Breast epithelium (tissue), 4 donors: ENCODE measurements at regions not wholly inside any gene's neighbourhood (a gene's known extent, or its start where the extent isn't known, plus 50 kb on each side); places are given as distances from the start of the nearest gene placed in this dataset.

ENCODE experiments used
- DNase-seq, 2 donors: peaks; one replicate each; pipeline ENCODE4 v3.0.0-alpha.2; 2019; ENCODE audit warnings: low spot score in 2 of 2
- H3K27ac ChIP-seq, 2 donors: fragments of 200-600 bp; sonication (generic) in 1 of 2; one replicate each; pipeline ENCODE4 v1.5.1; 2016 to 2019; ENCODE audit warnings: mild to moderate bottlenecking in 1 of 2
- H3K27me3 ChIP-seq, 2 donors: fragments of 200-600 bp; sonication (generic) in 1 of 2; one replicate each; pipeline versions ENCODE4 v1.5.1 to v1.6.0; 2017 to 2019; ENCODE audit warnings: control low read depth in 1 of 2, mild to moderate bottlenecking in 1 of 2
- H3K36me3 ChIP-seq: fragments of 200-600 bp; one replicate; pipeline ENCODE4 v1.5.1; 2019
- H3K4me1 ChIP-seq, 2 donors: fragments of 200-600 bp; sonication (generic); one replicate each; pipeline ENCODE4 v1.5.1; 2016 to 2019; ENCODE audit warnings: control low read depth in 1 of 2
- H3K4me3 ChIP-seq, 3 donors: fragments of 200-600 bp; sonication (generic); 1 replicate in 2 of 3; 2 replicates in 1 of 3; pipeline ENCODE4 v1.5.1; 2016 to 2019; ENCODE audit warnings: mild to moderate bottlenecking in 3 of 3, moderate library complexity in 2 of 3
- H3K9me3 ChIP-seq, 2 donors: fragments of 200-600 bp; sonication (generic) in 1 of 2; one replicate each; pipeline ENCODE4 v1.5.1; 2016 to 2019; ENCODE audit warnings: control low read depth in 1 of 2
- POLR2A ChIP-seq: fragments of 450-650 bp; IDR thresholded peaks from one replicate; pipeline ENCODE4 v1.6.1; 2016; ENCODE audit warnings: antibody characterized with exemption, mild to moderate bottlenecking, moderate library complexity
- POLR2AphosphoS5 ChIP-seq, 3 donors: sonication (generic); formaldehyde crosslinking; IDR thresholded peaks; one replicate each; pipeline ENCODE4 v1.6.1; 2017; ENCODE audit warnings: antibody characterized with exemption in 3 of 3
- intact Hi-C: fragments of 100-400 bp; cut with DNase I; formaldehyde crosslinking; loops from one replicate; pipeline ENCODE4 v1.15.1; 2023; ENCODE audit warnings: low total_unique reads
- TF ChIP-seq, protein P1 (sequence below), 3 donors: fragments of 450-650 bp; IDR thresholded peaks; one replicate each; pipeline ENCODE4 v1.5.1; 2016 to 2017; ENCODE audit warnings: antibody characterized with exemption in 3 of 3, mild to moderate bottlenecking in 3 of 3, moderate library complexity in 3 of 3

- peaks cover 0 to 12% of the 10 kb centered on the region in 2 donors for H3K9me3 ChIP-seq
- H3K4me3 ChIP-seq: no peak overlapping the region
- TF ChIP-seq, protein P1, sequence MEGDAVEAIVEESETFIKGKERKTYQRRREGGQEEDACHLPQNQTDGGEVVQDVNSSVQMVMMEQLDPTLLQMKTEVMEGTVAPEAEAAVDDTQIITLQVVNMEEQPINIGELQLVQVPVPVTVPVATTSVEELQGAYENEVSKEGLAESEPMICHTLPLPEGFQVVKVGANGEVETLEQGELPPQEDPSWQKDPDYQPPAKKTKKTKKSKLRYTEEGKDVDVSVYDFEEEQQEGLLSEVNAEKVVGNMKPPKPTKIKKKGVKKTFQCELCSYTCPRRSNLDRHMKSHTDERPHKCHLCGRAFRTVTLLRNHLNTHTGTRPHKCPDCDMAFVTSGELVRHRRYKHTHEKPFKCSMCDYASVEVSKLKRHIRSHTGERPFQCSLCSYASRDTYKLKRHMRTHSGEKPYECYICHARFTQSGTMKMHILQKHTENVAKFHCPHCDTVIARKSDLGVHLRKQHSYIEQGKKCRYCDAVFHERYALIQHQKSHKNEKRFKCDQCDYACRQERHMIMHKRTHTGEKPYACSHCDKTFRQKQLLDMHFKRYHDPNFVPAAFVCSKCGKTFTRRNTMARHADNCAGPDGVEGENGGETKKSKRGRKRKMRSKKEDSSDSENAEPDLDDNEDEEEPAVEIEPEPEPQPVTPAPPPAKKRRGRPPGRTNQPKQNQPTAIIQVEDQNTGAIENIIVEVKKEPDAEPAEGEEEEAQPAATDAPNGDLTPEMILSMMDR (IDR thresholded peaks at IDR 0.05): no peak
- no peak for TF ChIP-seq POLR2A
- TF ChIP-seq POLR2AphosphoS5 (IDR thresholded peaks at IDR 0.05): no peak
- intact Hi-C loops: no loop called here
- no peaks in the 10 kb centered on the region for H3K36me3 ChIP-seq
- no peaks in the 10 kb centered on the region for H3K4me1 ChIP-seq
- no peaks in the 10 kb centered on the region for H3K27me3 ChIP-seq
- no peak for DNase-seq
- no peak overlapping the region for H3K27ac ChIP-seq
Observed at GRCh38 chr7:42774436-42774835, 137.4 kb downstream of the C7orf25 start.

DNA sequence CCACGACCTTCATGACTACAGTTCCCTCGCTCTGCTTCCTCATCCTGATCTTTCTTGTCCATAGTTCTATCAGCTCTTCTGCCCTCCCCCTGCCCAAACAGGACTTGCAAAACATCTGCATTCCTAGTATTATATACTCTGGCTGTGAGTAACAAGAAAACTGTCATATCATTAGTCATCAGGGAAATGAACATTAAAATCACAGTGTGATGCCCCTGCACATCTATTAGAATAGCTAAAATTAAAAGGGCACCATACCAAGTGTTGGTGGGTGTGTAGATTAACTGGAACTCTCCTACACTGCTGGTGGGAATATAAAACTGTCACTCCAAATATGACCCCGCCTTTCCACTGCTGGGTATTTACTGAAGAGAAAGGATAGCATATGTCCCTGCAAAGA, 141.8 kb downstream of the C7orf25 start:
- intact Hi-C loops: no loop called here
- no peaks in the 10 kb centered on the region for H3K36me3 ChIP-seq
- TF ChIP-seq, protein P1 (IDR thresholded peaks at IDR 0.05): no peak

DNA sequence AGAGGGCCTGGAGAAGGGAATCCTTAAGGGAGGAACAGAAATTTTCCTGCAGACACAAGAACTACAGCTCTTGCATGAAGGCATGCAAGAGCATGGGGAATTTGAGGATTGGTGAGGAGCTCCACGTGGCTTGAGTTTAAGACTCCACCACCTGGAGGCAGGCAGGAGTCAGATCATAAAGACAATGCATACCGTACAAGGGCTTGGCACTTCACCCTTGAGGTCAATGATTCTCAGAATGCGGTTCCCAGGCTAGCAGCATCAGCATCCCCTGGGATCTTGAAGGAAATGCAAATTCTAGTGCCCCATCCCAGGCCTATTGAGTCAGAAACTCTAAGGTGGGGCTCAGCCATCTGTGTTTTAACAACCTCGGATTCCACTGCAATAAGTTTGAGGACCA, 143.8 kb downstream of the C7orf25 start:
- no peaks in the 10 kb centered on the region for H3K27me3 ChIP-seq
- no peak for TF ChIP-seq POLR2AphosphoS5 (IDR thresholded peaks at IDR 0.05)
- TF ChIP-seq, protein P1 (IDR thresholded peaks at IDR 0.05): no peak
- no peak for TF ChIP-seq POLR2A
- H3K4me3 ChIP-seq: no peak overlapping the region
- no peak overlapping the region for H3K27ac ChIP-seq
- no peaks in the 10 kb centered on the region for H3K9me3 ChIP-seq
- H3K4me1 ChIP-seq: no peaks in the 10 kb centered on the region
- DNase-seq: no peak
- H3K36me3 ChIP-seq: no peaks in the 10 kb centered on the region
- intact Hi-C loops: no loop called here

More for the DNA sequence above, 141.8 kb downstream of the C7orf25 start:
- Histone ChIP-seq H3K27me3 (no peaks in the 10 kb centered on the region), H3K9me3 (no peaks in the 10 kb centered on the region), H3K27ac (no peak overlapping the region), H3K4me3 (no peak overlapping the region), H3K4me1 (no peaks in the 10 kb centered on the region)
- no peak for DNase-seq

GRCh38 chr7:42766782-42767423, 145.0 kb downstream of the C7orf25 start:
- intact Hi-C loops: no loop called here
- no peak overlapping the region for H3K27ac ChIP-seq
- TF ChIP-seq POLR2AphosphoS5 (IDR thresholded peaks at IDR 0.05) (no peak), POLR2A (no peak)
- TF ChIP-seq, protein P1 (IDR thresholded peaks at IDR 0.05): no peak

DNA sequence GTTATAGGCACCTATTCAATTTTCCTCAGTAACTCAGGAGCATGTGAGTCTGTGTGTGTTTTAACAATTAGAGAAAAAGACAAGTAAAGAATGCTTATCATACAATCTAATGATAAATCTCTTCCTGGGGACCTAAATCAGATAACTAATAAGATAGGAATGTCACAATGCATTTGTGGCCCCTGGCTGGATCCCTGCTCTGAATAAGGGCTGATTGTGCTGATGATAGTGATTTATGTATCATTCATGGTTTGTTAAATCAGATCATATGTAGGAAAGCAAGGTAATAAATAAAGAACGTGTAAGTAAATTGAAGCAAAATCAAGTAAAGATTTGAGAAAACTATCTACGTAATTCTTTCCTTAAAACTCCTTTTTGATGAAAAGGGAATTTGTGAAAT, 145.9 kb downstream of the C7orf25 start:
- no peaks in the 10 kb centered on the region for H3K27me3 ChIP-seq
- no peak overlapping the region for H3K4me3 ChIP-seq
- H3K4me1 ChIP-seq: no peaks in the 10 kb centered on the region
- H3K27ac ChIP-seq: no peak overlapping the region
- intact Hi-C loops: no loop called here
- H3K9me3 ChIP-seq: no peaks in the 10 kb centered on the region
- H3K36me3 ChIP-seq: no peaks in the 10 kb centered on the region
- no peak for DNase-seq
- TF ChIP-seq POLR2A (no peak), POLR2AphosphoS5 (IDR thresholded peaks at IDR 0.05) (no peak)
- TF ChIP-seq, protein P1 (IDR thresholded peaks at IDR 0.05): no peak

More at GRCh38 chr7:42766782-42767423, 145.0 kb downstream of the C7orf25 start:
- no peaks in the 10 kb centered on the region for H3K4me1 ChIP-seq
- no peaks in the 10 kb centered on the region for H3K9me3 ChIP-seq
- H3K36me3 ChIP-seq: no peaks in the 10 kb centered on the region
- no peak for DNase-seq
- no peaks in the 10 kb centered on the region for H3K27me3 ChIP-seq
- H3K4me3 ChIP-seq: no peak overlapping the region
